ENCODE measurements at regions not wholly inside any gene's neighbourhood (a gene's known extent, or its start where the extent isn't known, plus 50 kb on each side); places are given as distances from the start of the nearest gene placed in this dataset.

DNA sequence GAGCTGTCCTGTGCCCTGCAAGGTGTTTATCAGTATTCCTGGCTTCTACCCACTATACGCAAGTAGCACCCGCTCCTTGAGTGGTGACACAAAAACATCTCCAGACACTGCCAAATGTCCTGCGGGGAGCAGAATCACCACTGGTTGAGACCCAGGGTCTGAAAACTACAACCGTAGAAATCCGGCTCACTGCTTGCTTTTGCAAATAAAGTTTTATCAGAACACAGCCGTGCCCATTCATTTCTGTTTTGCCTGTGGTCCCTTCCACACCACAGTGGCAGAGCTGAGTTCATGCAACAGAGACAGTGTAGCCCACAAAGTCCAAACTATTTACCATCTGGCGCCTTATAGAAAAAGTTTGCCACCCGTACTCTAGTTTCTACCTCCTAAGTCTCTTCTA lies 125.7 kb upstream of the DIO3 start:
- no peak for DNase-seq

DNA sequence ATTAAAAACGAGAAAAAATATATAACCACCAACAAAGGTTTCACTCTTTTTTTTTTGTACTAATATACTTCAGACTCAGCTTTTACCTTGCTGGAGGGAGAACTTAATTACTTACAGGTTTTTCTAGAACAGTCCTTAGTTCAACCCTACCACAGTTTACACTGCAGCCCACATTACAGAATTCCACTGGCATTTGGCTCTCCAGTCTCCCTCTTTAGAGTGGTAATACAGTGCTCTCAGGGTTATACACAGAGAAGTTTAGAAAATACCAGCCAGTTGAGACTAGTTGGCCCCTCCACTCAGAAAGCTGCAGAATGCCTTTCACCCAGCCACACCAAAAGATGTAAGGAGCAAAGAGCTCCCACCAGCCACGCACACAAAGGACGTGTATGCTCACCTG lies 122.3 kb upstream of the DIO3 start:
- DNase-seq = no peak

DNA sequence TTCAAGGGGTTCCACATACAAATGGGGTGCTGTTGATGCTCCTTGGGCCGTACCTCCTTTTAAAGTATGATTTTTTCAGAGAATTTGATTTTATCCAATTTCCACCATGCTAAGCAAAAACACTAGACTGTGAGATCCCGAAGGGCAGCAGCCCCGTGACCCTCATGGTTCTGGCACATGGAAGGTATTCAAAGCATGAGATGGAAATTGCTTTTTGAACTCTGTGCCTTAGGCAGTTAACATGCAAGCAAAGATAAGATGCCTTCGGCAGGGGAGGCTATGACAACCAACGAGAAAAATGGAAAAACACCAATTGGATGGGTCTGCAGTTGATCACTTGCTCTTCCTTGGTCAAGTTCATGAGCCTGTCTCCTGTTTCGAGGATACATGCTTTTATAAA lies 120.8 kb upstream of the DIO3 start:
- no peak for DNase-seq

DNA sequence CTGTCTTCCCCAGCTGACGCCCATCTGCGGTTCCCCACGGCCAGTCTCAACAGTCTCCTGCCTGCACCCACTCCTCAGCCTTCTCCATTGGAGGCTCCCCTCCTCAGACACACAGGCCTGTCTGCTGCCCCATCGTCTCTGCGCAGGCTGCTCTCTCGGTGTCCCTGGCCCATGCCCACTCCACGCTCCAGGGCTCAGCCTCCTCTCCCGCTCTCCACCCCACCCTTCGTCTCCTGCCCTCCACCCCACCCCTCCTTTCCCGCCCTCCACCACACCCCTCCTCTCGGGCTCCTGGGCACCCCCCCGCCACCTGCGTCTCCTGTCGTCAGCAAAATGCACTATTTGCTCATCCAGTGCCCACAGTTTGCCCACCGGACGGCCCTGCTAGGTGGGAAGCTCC lies 119.6 kb upstream of the DIO3 start:
- DNase-seq = no peak

DNA sequence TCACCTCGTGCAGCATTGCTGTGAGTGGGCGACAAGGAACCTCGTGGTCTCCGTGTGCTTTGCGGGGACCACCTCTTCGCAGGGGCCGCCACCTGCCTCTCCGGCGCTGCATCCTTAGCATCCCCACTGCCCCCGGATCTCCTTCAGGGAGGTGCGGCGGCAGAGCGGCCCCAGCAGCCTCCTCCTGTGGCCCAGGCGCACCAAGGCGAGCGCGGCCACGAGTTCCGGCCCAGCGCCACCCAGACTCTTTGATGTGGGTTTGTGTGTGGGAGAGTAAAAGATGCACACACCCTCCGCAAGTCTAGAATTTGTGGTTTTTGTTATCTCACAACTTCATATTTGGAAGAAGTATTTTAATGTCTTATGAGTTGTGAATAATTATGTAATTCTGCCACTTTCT lies 118.8 kb upstream of the DIO3 start:
- peak; percentile 23 for DNase-seq

DNA sequence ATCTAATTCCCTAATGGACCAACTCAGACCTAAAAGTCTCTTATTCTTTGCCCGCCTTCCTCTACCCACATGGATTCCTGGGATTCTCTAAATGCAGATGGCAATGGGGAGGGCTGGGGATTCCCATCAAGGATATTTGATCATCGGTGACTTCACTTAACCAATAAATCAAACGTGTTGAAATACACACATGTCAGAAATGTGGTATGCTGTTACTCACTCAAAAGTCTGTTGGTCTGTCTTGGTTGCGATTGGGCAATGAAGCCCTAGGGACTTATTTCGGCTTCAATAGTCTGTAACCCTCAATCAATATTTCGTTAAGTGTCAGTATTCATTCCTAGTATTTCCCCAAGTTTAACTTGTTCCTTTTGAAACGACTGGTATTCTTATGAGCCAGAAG lies 117.2 kb upstream of the DIO3 start:
- no peak for DNase-seq

DNA sequence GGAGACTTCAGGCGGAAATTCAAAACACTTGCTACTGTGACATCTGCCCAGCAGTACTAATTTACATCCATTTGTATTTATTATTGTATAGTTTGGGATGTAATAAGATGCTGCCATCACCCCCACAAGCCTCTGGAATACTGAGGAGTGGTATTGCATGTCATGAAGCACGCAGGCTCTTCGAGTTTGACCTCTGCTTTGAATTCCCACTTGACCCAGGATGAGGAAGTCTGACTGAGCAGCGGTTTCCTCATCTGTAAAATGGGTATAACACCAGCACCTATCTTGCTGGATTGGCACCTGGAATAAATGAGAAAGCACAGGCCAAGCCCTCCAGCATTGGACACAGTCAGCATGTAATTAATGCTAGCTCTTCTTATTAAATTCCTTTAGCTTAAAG lies 116.0 kb upstream of the DIO3 start:
- no peak for DNase-seq

DNA sequence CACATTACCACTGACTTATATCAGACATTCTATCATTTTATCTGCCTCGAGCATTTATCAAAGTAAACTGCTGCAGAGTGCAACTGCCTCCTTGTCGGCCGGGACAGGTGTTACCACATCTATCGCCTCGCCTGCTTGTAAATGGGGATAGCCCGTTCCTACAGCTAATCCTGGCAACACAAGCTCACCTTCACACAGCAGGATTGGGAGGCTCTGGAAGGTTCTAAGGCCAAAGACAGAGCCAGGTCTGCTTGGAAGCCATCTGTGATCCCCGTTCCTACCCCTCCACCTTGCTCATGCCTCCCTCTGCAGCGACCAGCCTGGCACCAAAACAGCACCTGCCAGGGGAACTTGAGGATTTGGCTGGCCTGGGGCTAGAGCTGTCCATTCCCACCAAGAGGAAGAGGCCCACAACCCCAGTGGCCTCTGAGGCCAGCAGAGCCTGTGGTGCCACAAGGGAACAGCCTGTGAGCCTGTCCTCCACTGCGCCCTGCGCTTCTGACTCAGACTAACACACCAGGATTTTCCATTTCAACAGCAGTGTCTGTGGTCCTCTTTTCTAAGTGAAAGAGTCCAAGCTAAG lies 114.8 kb upstream of the DIO3 start:
- DNase-seq = no peak

DNA sequence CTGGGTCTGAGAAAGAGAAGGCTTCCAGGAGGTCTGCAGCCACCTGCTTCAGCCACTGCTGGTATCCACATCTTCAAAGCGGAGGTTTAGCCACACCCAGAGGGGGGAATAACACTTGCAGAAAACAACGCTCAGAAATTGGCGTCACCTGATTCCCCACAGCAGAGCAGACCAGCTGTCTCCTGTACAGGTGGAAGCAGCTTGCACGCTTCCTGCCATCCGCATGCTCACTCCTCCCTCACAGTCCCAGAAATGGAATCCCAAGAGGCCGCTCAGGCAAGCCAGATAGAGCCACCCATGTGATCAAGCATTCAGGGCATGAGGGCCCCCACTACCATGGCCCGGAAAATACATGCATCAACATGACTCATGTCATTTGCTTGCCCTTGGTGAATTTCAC lies 112.2 kb upstream of the DIO3 start:
- no peak for DNase-seq

DNA sequence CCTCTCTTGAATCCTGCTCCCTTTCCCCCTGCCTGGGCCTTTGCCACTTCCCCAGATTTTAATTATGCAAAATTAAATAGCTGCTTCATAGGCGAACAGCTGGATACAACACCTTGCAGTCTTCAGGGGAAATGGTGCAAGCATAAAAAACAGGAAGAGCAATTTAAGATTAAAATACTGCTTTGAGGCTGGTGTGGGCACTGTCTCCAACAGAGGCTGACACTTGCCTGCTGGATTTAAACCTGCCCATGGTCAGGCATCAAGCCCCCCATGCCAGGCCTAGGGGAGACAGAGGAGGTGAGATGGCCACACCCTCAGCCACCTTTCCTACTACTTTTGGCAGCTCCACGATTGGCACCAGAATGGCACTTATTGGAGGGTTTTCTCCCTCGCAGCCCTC lies 110.1 kb upstream of the DIO3 start:
- DNase-seq = no peak

DNA sequence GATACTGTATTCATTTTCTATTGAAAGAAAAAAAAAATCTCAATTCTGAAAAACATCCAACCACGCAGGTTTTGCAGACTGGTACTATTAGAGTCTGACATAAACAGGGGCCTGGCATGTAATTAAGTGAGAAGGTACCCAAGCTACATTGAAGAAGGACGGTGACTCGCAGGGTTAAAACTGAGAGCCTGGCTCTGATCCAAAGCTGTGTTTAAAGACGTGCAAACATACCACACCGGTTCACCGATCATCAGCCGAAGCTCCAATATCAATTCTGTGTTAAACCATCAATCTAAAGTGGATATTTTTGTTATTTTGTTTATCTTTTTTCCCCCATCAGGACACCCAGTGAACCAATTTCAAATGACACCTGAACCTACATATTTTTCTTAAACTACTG lies 108.1 kb upstream of the DIO3 start:
- DNase-seq = no peak

DNA sequence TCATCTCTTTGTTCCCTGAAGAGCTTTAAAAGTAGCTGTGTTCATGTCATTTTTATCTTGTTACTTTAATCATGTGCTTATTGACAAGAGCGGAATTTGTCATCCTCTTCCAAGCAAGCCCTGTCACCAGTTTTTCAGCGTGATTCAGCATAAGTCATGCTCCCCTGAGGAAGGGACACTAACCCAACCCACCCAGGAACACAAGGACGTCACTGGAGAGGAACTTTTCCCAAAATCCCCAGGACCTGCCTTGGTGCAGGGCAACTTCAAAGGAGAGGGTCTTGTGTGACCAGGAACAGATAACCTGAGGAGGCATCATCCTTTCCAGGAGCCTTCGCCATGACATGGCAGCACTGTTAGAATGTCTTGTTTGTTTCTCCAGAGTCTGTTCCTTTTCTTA lies 107.1 kb upstream of the DIO3 start:
- no peak for DNase-seq

DNA sequence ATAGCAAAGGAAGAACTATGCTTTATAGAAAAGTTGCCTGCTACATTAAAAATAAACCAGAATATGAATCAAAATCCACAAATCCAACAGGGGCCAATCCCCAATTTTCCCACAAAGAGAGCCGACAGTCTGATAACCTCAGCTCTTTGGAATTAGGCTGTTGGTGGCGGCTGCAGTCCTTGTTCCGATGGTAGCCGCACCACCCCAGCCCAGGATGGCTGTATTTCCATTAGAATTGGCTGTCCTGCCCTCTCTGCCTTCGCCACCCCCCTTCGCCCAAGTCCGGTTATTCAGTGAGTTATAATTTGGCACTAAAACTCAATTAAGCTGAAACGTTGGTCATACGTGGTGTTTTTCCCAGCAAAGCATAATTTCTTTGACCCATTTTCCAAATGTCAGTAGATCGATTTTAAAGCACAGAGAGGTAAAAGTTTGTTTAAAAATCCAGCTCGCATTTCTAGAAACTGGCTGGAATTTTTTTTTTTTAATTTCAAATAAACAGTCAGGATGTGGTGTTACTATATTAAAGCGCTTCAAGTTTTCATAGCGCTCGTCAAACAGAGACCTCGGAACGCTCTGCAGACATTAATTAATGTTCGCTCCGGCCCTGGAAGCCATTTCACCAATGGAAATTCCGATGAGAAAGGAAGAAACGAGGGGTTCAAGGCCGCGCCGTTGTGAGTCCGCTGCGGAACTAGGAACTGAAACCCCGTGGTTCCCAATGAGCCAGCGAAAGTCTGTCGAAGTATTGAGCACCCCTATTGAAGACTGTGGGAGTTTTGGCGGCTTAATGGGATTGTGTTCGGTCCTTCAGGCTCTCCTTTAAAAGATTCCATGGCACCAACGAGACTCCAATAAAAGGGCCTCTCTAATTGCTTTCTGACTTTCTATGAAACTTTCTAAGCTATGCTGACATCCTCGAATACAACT lies 104.8 kb upstream of the DIO3 start:
- DNase-seq = no peak

DNA sequence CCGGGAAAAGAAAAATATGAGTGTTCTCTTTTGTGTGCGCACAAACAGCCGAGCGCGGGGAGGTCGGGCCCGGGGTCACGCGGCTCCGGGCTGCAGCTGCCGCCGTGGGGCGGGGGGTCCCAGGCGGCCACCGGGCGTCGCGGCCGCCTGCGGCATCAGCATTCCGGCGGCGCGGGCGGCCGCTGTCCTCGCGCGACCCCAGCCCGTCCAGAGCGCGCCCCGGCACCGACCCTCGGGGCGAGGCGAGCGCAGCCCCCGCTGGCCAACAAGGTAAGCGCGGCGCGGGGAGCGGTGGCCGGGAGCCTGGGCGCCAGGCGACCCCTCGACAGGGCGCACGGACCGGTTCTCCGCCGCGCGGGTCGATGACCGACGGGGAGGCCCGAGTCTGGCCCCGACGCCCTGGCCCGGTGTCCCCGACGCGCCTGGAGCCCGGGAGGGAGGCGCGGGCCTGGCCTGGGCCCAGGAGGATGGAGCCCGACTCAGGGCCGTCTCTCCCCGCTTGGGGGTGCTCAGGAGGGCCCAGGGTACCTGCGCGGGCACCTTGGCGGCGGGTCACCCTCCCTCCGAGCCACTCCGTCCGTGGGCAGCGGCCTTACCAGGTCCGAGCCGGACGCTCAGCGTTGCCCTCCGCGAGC lies 103.9 kb upstream of the DIO3 start:
- no peak for DNase-seq

DNA sequence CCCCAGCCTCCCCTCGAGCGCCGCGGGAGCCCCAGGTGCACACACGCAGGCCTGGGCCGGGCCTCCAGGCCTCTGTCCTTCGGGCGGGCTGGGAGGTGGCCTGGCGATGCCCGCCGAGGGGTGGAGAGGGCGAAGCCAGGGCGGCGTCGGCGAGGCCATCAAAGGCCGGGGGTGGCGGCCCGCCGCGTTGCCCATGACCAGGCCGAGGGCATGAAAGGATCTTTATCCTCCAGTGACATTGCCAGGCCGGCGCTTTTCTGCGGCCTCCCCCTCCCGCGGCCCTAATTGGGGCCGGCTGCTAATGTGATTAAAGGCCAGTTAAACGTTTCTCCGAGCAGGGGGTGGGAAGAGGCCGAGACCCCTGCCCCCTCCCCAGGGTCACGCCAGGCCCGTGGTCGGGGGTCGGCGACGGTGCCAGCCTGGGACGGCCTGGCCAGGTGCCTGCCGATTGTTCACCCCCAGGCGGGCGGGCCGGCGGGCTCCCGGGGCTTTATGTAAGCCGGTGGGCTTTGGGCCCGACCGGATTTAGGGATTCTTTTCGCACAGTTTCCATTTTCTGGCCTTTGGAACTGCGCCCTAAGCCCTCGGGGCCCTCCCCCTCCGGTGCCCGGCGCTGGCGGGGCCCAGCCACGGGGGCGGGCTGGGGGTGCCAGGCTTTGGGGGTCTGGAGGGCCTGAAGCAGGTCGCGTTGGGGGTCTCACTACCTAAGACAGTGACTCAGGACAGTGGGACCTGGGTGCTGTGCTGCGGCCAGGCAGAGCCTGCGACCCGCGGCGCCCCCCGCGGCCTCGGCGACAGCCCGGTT lies 103.2 kb upstream of the DIO3 start:
- no peak for DNase-seq

DNA sequence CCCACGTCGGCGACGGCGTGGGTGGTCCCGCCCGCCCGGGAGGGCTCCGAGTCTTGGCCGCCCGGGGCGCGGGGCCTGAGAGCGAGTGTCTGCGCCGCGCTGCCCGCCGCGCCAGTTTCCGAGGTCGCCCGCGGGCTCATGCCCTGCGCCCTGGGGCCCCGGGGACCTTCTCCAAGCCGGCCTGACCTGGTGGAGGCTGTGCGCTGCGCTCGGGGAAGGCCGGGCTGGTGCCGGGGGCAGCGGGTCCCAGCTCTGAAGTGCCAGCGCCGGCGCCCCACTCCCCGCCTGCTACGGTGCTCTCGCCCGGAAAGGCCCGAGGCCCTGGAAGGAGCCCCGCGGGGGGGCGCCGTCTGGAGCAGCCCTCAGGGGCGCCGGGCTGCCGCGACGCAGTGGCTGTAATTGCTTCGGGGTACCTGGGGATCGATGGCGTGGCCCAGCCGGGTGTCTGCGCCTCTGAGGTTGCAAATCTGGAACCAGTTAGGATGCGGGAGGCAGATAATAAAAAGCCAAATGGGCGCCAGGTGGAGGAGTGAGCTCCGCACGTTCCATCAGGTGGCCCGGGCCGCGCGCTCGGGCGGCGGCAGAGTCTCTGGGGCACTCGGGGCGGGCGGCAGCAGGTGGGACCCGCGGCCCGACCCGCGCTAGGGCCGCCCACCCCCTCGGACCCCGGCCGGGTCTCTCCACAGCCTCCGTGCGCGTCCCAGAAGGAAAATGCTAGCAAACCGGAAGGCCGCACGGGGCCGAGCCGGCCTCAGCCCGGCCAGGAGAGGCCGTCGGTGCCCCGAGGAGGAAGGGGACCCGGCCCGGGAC lies 102.3 kb upstream of the DIO3 start:
- DNase-seq = no peak

DNA sequence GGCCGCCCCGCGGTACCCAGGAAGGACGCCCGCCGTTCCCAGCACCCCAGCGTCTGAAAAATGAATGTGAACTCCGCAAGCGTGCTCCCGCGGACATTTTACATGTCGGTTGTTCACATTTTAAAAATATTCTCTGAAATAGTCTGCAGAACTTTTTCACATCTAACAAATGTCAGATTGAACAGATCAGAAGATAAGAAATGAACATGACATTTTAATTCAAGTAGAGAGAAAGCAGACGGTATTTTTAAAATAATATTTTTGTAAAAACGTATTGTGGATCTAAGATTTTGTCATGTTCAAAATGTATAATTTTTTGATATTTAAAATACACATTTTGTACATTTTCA lies 101.8 kb upstream of the DIO3 start:
- DNase-seq = no peak

DNA sequence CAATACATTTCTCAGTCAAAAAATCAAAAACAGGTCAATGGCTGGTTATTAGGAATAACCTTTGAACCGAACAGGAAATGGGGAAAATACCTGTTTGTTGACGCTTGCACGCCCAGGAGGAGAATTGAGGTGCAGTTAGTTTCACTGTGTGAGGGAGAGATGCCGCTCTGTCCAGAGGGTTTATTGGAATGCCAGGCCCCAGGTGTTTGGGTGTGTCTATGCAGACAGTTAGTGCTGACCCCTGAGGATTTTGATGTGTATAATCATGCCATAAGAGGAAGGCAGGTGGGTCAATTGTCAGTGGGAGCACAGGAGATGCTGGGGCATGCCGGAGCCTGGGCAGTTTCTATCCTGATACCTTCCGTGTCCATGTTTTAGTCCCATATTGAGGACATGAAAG lies 100.8 kb upstream of the DIO3 start:
- no peak for DNase-seq

DNA sequence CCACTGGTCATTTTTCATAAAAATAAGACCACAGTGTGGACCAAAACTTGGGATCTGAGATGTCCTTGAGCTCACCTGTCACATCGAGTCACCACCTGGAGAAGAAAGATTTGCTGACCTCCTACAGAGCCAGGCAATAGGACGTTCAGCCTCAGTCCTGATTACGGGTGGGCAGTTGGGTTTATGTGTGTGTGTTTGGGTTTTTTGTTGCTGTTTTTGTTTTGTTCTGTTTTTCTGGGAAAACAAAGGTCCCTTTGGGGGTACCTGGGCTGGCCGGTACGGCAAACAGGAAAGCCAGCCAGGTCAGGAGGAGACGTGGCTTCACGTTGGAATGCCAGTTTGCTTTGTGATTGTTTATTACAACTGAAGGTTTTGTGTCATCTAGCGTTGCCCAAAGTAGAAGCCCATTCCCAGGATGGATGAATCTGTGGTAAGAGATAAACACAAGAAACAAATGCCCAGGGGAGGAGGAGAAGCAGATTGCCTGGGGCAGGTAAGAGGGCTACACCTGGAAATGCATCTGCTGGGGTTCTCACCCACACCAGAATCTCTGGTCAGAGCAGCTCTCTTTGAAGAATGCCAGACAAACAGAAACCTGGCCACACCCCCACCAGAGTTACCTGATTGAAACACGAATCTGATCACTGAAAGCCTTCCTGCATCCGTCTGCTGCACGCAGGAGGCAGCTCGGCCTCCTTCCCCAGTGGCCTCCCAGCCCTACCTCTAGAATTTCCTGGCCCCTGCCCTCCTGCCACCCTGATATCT lies 100.1 kb upstream of the DIO3 start:
- DNase-seq = no peak

DNA sequence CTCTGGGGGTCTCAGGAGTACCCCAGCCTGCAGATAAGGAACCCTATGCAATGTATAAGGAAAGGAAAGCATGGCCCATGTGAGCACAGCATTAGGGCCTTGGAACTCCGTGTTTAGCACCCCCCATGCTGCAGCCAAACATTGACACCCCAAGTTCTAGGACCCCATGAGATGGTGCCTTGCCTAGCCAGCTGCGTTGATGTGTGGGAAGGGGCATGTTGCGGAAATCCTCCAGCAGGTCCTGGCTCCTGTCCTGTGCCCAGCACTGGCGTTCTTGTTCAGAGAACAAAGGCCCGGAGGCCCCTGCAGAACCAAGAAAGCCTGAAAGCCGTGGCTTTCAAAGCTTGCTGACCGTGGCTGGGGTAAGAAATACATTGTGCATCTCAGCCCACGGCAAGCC lies 99.4 kb upstream of the DIO3 start:
- DNase-seq = no peak

DNA sequence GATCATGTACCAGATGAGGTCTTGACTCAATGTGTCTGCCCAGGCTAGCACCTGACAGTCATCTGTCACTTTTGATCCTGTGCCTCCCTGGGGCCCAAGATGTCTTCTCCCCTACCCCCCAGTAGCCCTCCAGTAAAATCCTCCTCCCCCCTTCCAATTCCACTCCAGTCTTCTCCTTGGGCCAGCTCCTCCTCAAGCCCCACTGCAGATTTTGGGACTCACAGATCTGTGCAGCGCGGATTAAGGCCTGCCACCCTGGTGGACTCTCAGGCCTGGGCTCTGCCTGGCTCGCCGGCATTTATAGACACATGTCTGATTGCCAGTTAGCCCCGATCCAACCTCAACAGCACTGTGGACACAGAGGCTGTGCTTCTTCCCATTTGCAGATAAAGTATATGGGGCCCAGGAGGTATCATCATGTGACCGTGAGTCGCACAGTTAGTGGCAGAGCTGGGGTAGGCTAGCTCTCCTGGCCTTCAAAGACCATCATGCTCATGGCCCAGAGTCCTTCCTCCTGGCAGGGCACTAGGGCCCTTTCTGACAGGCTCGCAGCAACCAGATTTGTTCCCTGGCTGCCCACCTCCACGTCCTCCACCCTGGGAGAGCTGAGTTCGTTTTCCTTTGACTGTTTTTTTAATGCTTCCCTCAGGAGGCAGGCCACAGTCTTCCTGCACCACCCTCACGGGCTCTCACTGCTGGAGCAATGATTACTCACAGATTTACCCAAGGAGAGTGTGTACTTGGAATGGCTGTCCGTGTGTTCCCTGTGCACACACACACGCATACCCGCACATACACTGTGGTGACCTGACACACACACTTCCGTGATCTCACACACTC lies 98.3 kb upstream of the DIO3 start:
- DNase-seq = no peak

All from activated CD4-positive, alpha-beta T cell treated with anti-CD3 and anti-CD28 coated beads for 1 hour (primary cell).